ENCODE measurements at regions not wholly inside any gene's neighbourhood (a gene's known extent, or its start where the extent isn't known, plus 50 kb on each side); places are given as distances from the start of the nearest gene placed in this dataset.

DNA sequence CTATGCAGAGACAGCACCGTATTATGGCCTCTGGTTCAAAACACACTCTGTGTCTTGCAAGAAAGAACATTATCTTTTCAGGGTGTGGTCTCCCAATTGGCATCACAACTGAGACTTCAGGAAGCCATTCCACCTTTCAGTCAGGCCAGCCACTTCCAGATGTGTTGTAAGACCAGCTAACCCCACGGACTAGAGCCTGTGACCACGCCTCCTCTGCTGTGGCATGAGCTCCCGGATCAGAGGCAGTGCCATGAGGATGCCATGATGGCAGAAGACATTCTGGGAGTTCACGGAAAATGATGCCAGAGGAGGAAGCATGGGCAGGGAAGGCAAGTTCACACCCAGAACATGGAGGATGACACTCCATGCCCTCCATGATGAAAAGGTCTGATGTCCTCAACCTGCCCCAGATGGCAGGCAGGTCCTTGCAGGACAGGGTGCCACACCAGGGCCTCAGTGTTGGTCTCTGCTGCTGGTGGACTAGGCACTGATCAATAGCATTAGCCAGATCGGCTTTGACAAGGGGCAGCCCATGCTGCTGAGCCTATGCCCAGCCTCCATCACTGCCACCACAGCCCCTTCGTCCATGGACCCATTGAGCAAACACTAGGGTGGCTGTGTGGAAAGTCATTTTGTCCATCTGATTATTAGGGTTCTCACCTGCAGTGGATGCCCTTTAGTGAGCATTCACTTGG, 341.6 kb downstream of the MATN1 start:
- Histone ChIP-seq H3K4me1 (no peaks in the 10 kb centered on the region; the same call in 1 of the 2 replicates), H3K4me3 (ENCODE audit: low read depth, low read length) (no peak overlapping the region), H3K9me3 (no peaks in the 10 kb centered on the region), H3K36me3 (no peaks in the 10 kb centered on the region), H3K27me3 (no peaks in the 10 kb centered on the region)
- no peak for DNase-seq
- TF ChIP-seq, protein P1, sequence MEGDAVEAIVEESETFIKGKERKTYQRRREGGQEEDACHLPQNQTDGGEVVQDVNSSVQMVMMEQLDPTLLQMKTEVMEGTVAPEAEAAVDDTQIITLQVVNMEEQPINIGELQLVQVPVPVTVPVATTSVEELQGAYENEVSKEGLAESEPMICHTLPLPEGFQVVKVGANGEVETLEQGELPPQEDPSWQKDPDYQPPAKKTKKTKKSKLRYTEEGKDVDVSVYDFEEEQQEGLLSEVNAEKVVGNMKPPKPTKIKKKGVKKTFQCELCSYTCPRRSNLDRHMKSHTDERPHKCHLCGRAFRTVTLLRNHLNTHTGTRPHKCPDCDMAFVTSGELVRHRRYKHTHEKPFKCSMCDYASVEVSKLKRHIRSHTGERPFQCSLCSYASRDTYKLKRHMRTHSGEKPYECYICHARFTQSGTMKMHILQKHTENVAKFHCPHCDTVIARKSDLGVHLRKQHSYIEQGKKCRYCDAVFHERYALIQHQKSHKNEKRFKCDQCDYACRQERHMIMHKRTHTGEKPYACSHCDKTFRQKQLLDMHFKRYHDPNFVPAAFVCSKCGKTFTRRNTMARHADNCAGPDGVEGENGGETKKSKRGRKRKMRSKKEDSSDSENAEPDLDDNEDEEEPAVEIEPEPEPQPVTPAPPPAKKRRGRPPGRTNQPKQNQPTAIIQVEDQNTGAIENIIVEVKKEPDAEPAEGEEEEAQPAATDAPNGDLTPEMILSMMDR (IDR thresholded peaks at IDR 0.05; ENCODE audit: low read depth, low read length) = no peak

DNA sequence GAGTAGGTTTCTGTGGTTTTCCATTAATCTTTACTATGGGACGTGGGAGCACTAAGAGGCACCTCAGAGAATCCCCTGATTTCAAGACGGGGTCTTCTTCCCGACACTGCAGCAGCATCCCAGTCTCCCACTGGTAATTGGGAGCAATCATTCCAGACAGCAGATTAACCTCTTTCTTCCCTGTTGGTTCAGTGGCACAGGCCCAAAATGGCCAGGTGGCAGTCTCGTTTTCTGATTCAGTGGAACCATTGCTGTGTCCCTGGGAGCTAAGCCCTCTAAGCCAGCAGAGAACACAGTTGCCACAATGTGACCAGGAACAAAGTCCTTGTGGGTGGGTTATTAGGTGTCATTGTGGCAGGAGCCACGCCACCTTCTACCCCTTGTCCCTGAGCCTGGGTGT, 342.1 kb downstream of the MATN1 start:
- H3K9me3 ChIP-seq = no peaks in the 10 kb centered on the region
- no peak for DNase-seq
- no peaks in the 10 kb centered on the region for H3K27me3 ChIP-seq

DNA sequence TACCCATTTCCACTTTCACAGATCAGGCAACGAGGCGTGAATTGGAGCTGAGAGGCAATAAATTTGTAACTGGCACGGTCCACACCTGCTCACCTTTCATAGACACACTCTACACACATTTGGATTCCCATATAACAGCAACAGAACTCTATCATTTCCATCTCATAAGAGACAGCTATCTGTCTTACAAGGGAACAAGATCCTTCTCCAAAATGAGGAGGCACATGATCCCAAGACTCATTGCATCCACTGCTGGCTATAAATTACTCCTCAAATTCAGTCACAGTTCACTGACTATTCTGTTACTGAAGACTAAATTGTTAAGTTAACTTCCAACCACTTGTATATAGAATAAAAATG, 342.8 kb downstream of the MATN1 start:
- DNase-seq = no peak
- H3K4me3 ChIP-seq (ENCODE audit: low read depth, low read length) = no peak overlapping the region
- H3K27me3 ChIP-seq = no peaks in the 10 kb centered on the region
- H3K9me3 ChIP-seq = no peaks in the 10 kb centered on the region
- TF ChIP-seq, protein P1 (IDR thresholded peaks at IDR 0.05; ENCODE audit: low read depth, low read length) = no peak
- H3K36me3 ChIP-seq = no peaks in the 10 kb centered on the region
- H3K4me1 ChIP-seq = no peaks in the 10 kb centered on the region; the same call in 1 of the 2 replicates

More for the DNA sequence above, 342.1 kb downstream of the MATN1 start:
- TF ChIP-seq, protein P1 (IDR thresholded peaks at IDR 0.05; ENCODE audit: low read depth, low read length) = no peak
- Histone ChIP-seq H3K4me3 (ENCODE audit: low read depth, low read length) (no peak overlapping the region), H3K4me1 (no peaks in the 10 kb centered on the region; the same call in 1 of the 2 replicates), H3K36me3 (no peaks in the 10 kb centered on the region)

DNA sequence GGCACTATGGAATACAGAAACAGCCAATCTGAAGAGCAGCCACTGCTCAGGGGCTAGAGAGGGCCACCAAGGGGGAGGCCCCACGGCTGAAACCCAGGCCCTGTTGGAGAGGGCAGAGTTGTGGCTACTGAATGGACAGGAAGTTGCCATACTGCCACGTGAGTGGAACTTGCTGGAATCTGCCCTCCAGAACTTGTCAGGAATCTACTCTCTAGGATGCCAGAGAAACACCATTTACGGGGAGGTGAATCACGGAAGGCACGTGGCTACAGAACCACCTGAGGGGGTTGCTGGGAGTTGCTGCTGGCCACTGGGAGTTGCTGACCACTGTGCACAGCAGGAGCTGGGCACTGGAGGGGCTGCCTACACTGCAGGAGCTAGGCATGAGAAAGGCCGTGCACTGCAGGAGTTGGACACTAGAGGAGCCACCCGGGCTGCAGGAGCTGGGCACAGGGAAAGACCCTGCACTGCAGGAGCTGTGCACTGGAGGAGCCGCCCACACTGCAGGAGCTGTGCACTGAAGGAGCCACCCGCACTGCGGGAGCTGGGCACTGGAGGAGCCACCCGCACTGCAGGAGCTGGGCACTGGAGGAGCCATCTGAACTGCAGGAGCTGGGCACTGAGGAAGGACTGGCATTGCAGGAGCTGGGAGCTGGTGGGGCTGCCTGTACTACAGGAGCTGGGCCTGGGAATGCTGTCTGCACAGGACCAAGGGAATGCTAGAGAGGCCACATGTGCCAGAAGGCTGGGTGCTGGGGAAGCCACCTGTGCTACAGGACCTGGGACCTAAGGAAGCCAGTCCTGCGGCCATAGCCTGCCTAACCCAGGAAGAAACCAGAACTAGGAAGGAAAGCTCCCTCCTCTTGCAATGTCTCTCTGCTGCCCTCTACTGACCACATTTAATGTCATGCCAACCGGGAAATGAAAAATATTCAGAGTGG, 343.4 kb downstream of the MATN1 start:
- no peaks in the 10 kb centered on the region for H3K9me3 ChIP-seq
- no peaks in the 10 kb centered on the region; the same call in 1 of the 2 replicates for H3K4me1 ChIP-seq
- TF ChIP-seq, protein P1 (IDR thresholded peaks at IDR 0.05; ENCODE audit: low read depth, low read length) = peak; percentile 77
- no peak overlapping the region for H3K4me3 ChIP-seq (ENCODE audit: low read depth, low read length)
- DNase-seq = peak; percentile 55
- H3K36me3 ChIP-seq = no peaks in the 10 kb centered on the region
- no peaks in the 10 kb centered on the region for H3K27me3 ChIP-seq

DNA sequence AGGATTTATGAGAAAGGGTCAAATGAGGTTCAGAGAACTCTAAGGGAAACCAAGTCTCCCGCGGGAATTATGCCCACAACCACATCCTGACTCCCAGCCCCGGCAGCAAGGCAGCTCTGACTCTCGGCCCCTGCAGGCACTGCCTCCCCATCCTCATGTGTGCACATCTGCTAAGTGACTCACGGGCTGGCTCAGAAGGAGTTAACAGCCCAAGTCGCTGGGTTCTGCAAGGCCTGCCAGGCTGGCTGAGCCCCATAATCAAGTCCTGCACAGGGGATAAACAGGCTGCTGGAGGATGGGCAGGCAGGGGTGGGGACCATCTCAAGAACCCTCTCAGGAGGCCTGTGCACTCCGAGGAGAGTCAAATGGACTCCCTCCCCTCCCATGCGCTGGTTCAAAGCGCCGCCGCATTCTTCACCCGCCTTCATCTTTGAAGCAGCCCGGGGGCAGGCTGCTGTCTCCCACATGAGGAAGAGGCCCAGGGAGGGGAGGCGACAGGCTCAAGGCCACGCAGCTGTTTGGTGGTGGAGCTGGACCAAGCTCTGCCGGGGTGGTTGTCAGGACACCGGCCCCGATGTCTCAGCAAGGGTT, 344.3 kb downstream of the MATN1 start:
- H3K36me3 ChIP-seq = no peaks in the 10 kb centered on the region
- H3K4me1 ChIP-seq = no peaks in the 10 kb centered on the region; the same call in 1 of the 2 replicates
- peak; percentile 32 for DNase-seq
- TF ChIP-seq, protein P1 (IDR thresholded peaks at IDR 0.05; ENCODE audit: low read depth, low read length) = no peak
- H3K9me3 ChIP-seq = no peaks in the 10 kb centered on the region
- H3K4me3 ChIP-seq (ENCODE audit: low read depth, low read length) = no peak overlapping the region
- no peaks in the 10 kb centered on the region for H3K27me3 ChIP-seq
